Cardiac muscle cell (in vitro differentiated cells and primary cell): ENCODE measurements at regions not wholly inside any gene's neighbourhood (a gene's known extent, or its start where the extent isn't known, plus 50 kb on each side); places are given as distances from the start of the nearest gene placed in this dataset.

ENCODE experiments used
- DNase-seq, 2 donors: peaks; one replicate each; pipeline versions ENCODE4 v3.0.0 to v3.0.0-alpha.2; 2010 to 2017; ENCODE audit warnings: low read depth in 1 of 2, low spot score in 1 of 2
- H3K27ac ChIP-seq: fragments of 200-600 bp; sonication (generic); 2 replicates; pipeline ENCODE4 v1.5.1; 2016
- H3K27me3 ChIP-seq: fragments of 200-600 bp; sonication (generic); 2 replicates; pipeline ENCODE4 v1.6.0; 2016; ENCODE audit warnings: control low read depth
- H3K36me3 ChIP-seq: fragments of 200-600 bp; sonication (generic); 2 replicates; pipeline ENCODE4 v1.5.1; 2016; ENCODE audit warnings: control low read depth
- H3K4me1 ChIP-seq: fragments of 200-600 bp; sonication (generic); 2 replicates; pipeline ENCODE4 v1.8.1; 2017; ENCODE audit warnings: low read depth, mild to moderate bottlenecking, mixed run types
- H3K4me3 ChIP-seq: fragments of 200-600 bp; sonication (generic); 2 replicates; pipeline ENCODE4 v1.5.1; 2016; ENCODE audit warnings: mild to moderate bottlenecking
- H3K9me3 ChIP-seq: fragments of 200-600 bp; sonication (generic); 2 replicates; pipeline ENCODE4 v1.5.1; 2017; ENCODE audit warnings: low read depth, mild to moderate bottlenecking, control low read depth
- CTCF ChIP-seq: IDR thresholded peaks from 2 replicates; pipeline ENCODE4 v1.5.1; 2012; ENCODE audit warnings: low read depth, mild to moderate bottlenecking, low read length

- H3K4me3 ChIP-seq, result no peak overlapping the region
These were observed 72.3 kb downstream of the GMNC start for GRCh38 chr3:190790185-190790584.

GRCh38 chr3:190786898-190787297 lies 75.6 kb downstream of the GMNC start:
- DNase-seq, result no peak
- no peaks in the 10 kb centered on the region for H3K9me3 ChIP-seq
- H3K4me1 ChIP-seq, result no peaks in the 10 kb centered on the region
- H3K36me3 ChIP-seq, result no peaks in the 10 kb centered on the region
- H3K27me3 ChIP-seq, result no peaks in the 10 kb centered on the region
- H3K4me3 ChIP-seq, result no peak overlapping the region
- H3K27ac ChIP-seq, result no peak overlapping the region
- no peak for TF ChIP-seq CTCF

More at GRCh38 chr3:190790185-190790584, 72.3 kb downstream of the GMNC start:
- H3K36me3 ChIP-seq, result no peaks in the 10 kb centered on the region
- no peak for TF ChIP-seq CTCF
- DNase-seq, result no peak
- H3K4me1 ChIP-seq, result no peaks in the 10 kb centered on the region
- H3K9me3 ChIP-seq, result no peaks in the 10 kb centered on the region
- no peak overlapping the region for H3K27ac ChIP-seq
- H3K27me3 ChIP-seq, result no peaks in the 10 kb centered on the region

- no peaks in the 10 kb centered on the region for H3K4me1 ChIP-seq
- TF ChIP-seq CTCF, result no peak
- no peak overlapping the region for H3K27ac ChIP-seq
- H3K36me3 ChIP-seq, result no peaks in the 10 kb centered on the region
- no peaks in the 10 kb centered on the region for H3K27me3 ChIP-seq
- DNase-seq, result no peak
- no peaks in the 10 kb centered on the region for H3K9me3 ChIP-seq
- H3K4me3 ChIP-seq, result no peak overlapping the region
These were observed 77.4 kb downstream of the GMNC start for GRCh38 chr3:190785047-190785446.

GRCh38 chr3:190780524-190780923 lies 82.0 kb downstream of the GMNC start:
- Histone ChIP-seq H3K27me3 (no peaks in the 10 kb centered on the region), H3K9me3 (no peaks in the 10 kb centered on the region), H3K4me1 (no peaks in the 10 kb centered on the region), H3K27ac (no peak overlapping the region), H3K4me3 (no peak overlapping the region), H3K36me3 (no peaks in the 10 kb centered on the region)
- no peak for DNase-seq
- TF ChIP-seq CTCF, result no peak

- no peak for DNase-seq
- no peak for TF ChIP-seq CTCF
- no peak overlapping the region for H3K27ac ChIP-seq
- no peak overlapping the region for H3K4me3 ChIP-seq
- no peaks in the 10 kb centered on the region for H3K9me3 ChIP-seq
- H3K27me3 ChIP-seq, result no peaks in the 10 kb centered on the region
- H3K36me3 ChIP-seq, result no peaks in the 10 kb centered on the region
- no peaks in the 10 kb centered on the region for H3K4me1 ChIP-seq
These were observed 87.9 kb downstream of the GMNC start for GRCh38 chr3:190774633-190775032.

- no peak for DNase-seq
- H3K27ac ChIP-seq, result no peak overlapping the region
- no peak for TF ChIP-seq CTCF
- H3K9me3 ChIP-seq, result no peaks in the 10 kb centered on the region
- no peaks in the 10 kb centered on the region for H3K4me1 ChIP-seq
- H3K27me3 ChIP-seq, result no peaks in the 10 kb centered on the region
- no peak overlapping the region for H3K4me3 ChIP-seq
- no peaks in the 10 kb centered on the region for H3K36me3 ChIP-seq
These were observed 88.5 kb downstream of the GMNC start for GRCh38 chr3:190773948-190774347.
